Cerebellar cortex (tissue), 1 donor: ENCODE measurements at regions not wholly inside any gene's neighbourhood (a gene's known extent, or its start where the extent isn't known, plus 50 kb on each side); places are given as distances from the start of the nearest gene placed in this dataset.

Source experiments
- DNase-seq: peaks from one replicate; pipeline ENCODE4 v3.0.0-alpha.2; 2015; ENCODE audit warnings: low spot score

GRCh38 chr6:145381941-145382340 is 353.4 kb downstream of the EPM2A start:
- DNase-seq = no peak

- DNase-seq = no peak
Observed at GRCh38 chr6:145383428-145383827, 351.9 kb downstream of the EPM2A start.

- no peak for DNase-seq
Observed at GRCh38 chr6:145384503-145384902, 350.8 kb downstream of the EPM2A start.

- DNase-seq = no peak
Observed at GRCh38 chr6:145396499-145396898, 338.8 kb downstream of the EPM2A start.

- no peak for DNase-seq
Observed at GRCh38 chr6:145400508-145400907, 334.8 kb downstream of the EPM2A start.

- no peak for DNase-seq
Observed at GRCh38 chr6:145405006-145405551, 330.2 kb downstream of the EPM2A start.

GRCh38 chr6:145406783-145407182 is 328.5 kb downstream of the EPM2A start:
- no peak for DNase-seq

GRCh38 chr6:145415616-145416015 is 319.7 kb downstream of the EPM2A start:
- no peak for DNase-seq

- DNase-seq = no peak
Observed at GRCh38 chr6:145420599-145420998, 314.7 kb downstream of the EPM2A start.

- DNase-seq = no peak
Observed at GRCh38 chr6:145423936-145424335, 311.4 kb downstream of the EPM2A start.

- DNase-seq = no peak
Observed at GRCh38 chr6:145427232-145427631, 308.1 kb downstream of the EPM2A start.

GRCh38 chr6:145428706-145429105 is 306.6 kb downstream of the EPM2A start:
- peak; percentile 8 for DNase-seq

- no peak for DNase-seq
Observed at GRCh38 chr6:145442110-145442509, 293.2 kb downstream of the EPM2A start.

- DNase-seq = no peak
Observed at GRCh38 chr6:145445674-145446073, 289.6 kb downstream of the EPM2A start.

GRCh38 chr6:145451029-145451428 is 284.3 kb downstream of the EPM2A start:
- DNase-seq = no peak

GRCh38 chr6:145453376-145453775 is 281.9 kb downstream of the EPM2A start:
- no peak for DNase-seq

- DNase-seq = no peak
Observed at GRCh38 chr6:145454006-145454405, 281.3 kb downstream of the EPM2A start.

GRCh38 chr6:145457556-145457955 is 277.8 kb downstream of the EPM2A start:
- DNase-seq = no peak

GRCh38 chr6:145468534-145468933 is 266.8 kb downstream of the EPM2A start:
- DNase-seq = no peak

GRCh38 chr6:145469021-145469420 is 266.3 kb downstream of the EPM2A start:
- DNase-seq = no peak

GRCh38 chr6:145475794-145476396 is 259.4 kb downstream of the EPM2A start:
- DNase-seq = no peak

- DNase-seq = no peak
Observed at GRCh38 chr6:145480024-145480423, 255.3 kb downstream of the EPM2A start.

- no peak for DNase-seq
Observed at GRCh38 chr6:145483191-145483996, 251.9 kb downstream of the EPM2A start.
